KMS-11 (cell line): ENCODE measurements at regions not wholly inside any gene's neighbourhood (a gene's known extent, or its start where the extent isn't known, plus 50 kb on each side); places are given as distances from the start of the nearest gene placed in this dataset.
A peak's percentile ranks its signal among the peaks of the same experiment; 100 is the strongest.

ENCODE experiments used
- H2AFZ ChIP-seq: fragments of 200-600 bp; sonication (generic); 2 replicates; pipeline ENCODE4 v1.6.1; 2016; ENCODE audit warnings: antibody characterized with exemption, mixed run types, low read depth
- H3K27ac ChIP-seq: fragments of 200-600 bp; sonication (generic); 2 replicates; pipeline ENCODE4 v1.6.1; 2016; ENCODE audit warnings: mild to moderate bottlenecking, mixed run types
- H3K27me3 ChIP-seq: fragments of 200-600 bp; sonication (generic); 2 replicates; pipeline ENCODE4 v1.6.1; 2017; ENCODE audit warnings: mild to moderate bottlenecking, low read depth, mixed run types, moderate library complexity; ENCODE audit not compliant: insufficient read depth
- H3K36me3 ChIP-seq: fragments of 200-600 bp; sonication (generic); 2 replicates; pipeline ENCODE4 v1.6.1; 2017; ENCODE audit warnings: mild to moderate bottlenecking, mixed run types; ENCODE audit not compliant: insufficient read depth
- H3K4me1 ChIP-seq: fragments of 200-600 bp; sonication (generic); 2 replicates; pipeline ENCODE4 v1.6.1; 2016; ENCODE audit warnings: mild to moderate bottlenecking, low read depth, mixed run types; ENCODE audit not compliant: poor library complexity, severe bottlenecking
- H3K4me2 ChIP-seq: fragments of 200-600 bp; sonication (generic); 2 replicates; pipeline ENCODE4 v1.7.0; 2016; ENCODE audit warnings: mild to moderate bottlenecking, mixed run types
- H3K4me3 ChIP-seq: fragments of 200-600 bp; sonication (generic); IDR thresholded peaks from 2 replicates; pipeline ENCODE4 v1.6.1; 2017; ENCODE audit warnings: low read depth, low read length, mixed read lengths; ENCODE audit not compliant: insufficient read depth
- H3K79me2 ChIP-seq: fragments of 200-600 bp; sonication (generic); 2 replicates; pipeline ENCODE4 v1.6.1; 2016; ENCODE audit warnings: low read depth, mixed run types; ENCODE audit not compliant: insufficient read depth
- H3K9ac ChIP-seq: fragments of 200-600 bp; sonication (generic); 2 replicates; pipeline ENCODE4 v1.6.1; 2016; ENCODE audit warnings: mild to moderate bottlenecking, mixed run types
- H4K20me1 ChIP-seq: fragments of 200-600 bp; sonication (generic); 2 replicates; pipeline ENCODE4 v1.6.1; 2016; ENCODE audit warnings: mild to moderate bottlenecking, mixed run types; ENCODE audit not compliant: insufficient read depth
- CTCF ChIP-seq: fragments of 200-600 bp; sonication (generic); conservative IDR thresholded peaks from 2 replicates; pipeline ENCODE4 v1.6.1; 2017; ENCODE audit warnings: low read depth, mild to moderate bottlenecking, antibody characterized with exemption, low read length, moderate library complexity, mixed read lengths

DNA sequence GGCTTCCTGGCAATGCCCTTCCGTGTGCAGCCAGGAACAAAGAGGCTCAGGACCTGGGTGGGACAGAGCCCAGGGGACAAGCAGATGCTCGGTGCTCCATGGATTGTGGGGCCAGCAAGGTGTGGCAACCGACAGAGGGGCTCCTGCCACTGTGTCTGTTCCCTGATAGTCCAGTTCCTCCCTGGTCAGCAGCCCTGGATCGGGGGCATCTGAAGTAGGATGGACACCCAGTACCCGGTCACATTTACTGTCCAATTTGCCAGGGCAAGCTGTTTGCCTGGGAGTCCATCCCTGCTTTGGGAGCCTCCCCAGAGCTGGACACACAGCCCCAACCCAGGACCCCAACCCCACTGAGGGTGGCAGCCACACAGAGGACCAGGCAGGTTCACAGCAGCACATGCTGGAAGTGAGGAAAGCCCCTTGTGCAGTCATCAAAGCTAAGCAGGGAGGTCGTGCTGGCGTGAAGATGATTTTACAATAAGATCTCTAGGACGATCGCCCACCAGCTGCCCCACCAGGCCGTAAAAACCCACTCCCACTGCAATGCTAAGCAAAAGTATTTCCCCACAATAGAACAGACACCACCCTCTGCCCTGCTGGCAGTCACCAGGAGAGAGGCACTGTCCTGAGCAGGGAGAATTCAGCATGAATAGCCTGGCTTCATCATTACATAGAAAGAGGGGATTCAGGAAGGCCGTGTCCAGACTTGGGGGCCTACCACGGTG, 141.7 kb downstream of the NDUFA10 start:
- no peaks in the 10 kb centered on the region for H3K79me2 ChIP-seq
- no peak for TF ChIP-seq CTCF
- H3K4me3 ChIP-seq: no peak overlapping the region
- no peaks in the 10 kb centered on the region for H3K36me3 ChIP-seq
- H3K27me3 ChIP-seq: no peaks in the 10 kb centered on the region
- no peak overlapping the region for H3K9ac ChIP-seq
- H3K4me1 ChIP-seq: no peaks in the 10 kb centered on the region
- no peaks in the 10 kb centered on the region for H4K20me1 ChIP-seq
- H3K27ac ChIP-seq: no peak overlapping the region
- H3K4me2 ChIP-seq: no peak overlapping the region
- H2AFZ ChIP-seq: no peak overlapping the region

GRCh38 chr2:239882781-239883180, 142.4 kb downstream of the NDUFA10 start:
- no peak overlapping the region for H3K9ac ChIP-seq
- H3K36me3 ChIP-seq: no peaks in the 10 kb centered on the region
- no peak overlapping the region for H3K27ac ChIP-seq
- H3K4me2 ChIP-seq: no peak overlapping the region
- H3K4me3 ChIP-seq: no peak overlapping the region
- no peaks in the 10 kb centered on the region for H3K27me3 ChIP-seq
- TF ChIP-seq CTCF: no peak
- no peaks in the 10 kb centered on the region for H4K20me1 ChIP-seq
- H3K4me1 ChIP-seq: no peaks in the 10 kb centered on the region
- no peaks in the 10 kb centered on the region for H3K79me2 ChIP-seq
- H2AFZ ChIP-seq: no peak overlapping the region

DNA sequence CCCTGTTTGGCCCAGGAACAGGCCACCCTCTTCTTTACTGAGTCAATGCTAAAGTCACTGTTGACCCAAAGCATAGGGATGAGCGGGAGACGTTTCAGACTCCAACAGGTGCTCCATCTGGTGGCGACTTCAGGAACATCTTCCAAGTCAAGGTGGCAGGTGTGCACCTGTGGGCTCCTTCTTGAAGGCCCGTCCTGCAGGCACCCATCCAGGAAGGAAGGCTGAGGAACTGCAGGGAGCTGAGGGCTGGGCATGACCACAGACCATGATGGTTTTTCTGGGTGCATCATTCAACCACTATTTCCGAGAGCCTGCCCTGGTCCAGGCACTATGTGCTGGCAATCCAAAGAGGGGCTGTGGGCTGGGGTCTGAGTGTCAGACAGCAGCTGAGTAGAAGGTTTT, 142.8 kb downstream of the NDUFA10 start:
- Histone ChIP-seq H2AFZ (no peak overlapping the region), H3K4me1 (no peaks in the 10 kb centered on the region), H3K4me2 (no peak overlapping the region), H3K9ac (no peak overlapping the region), H3K4me3 (no peak overlapping the region), H3K36me3 (no peaks in the 10 kb centered on the region), H4K20me1 (no peaks in the 10 kb centered on the region), H3K79me2 (no peaks in the 10 kb centered on the region), H3K27me3 (no peaks in the 10 kb centered on the region), H3K27ac (no peak overlapping the region)
- peak; percentile 56 for TF ChIP-seq CTCF

- Histone ChIP-seq H3K9ac (no peak overlapping the region), H3K79me2 (no peaks in the 10 kb centered on the region), H3K4me2 (no peak overlapping the region), H3K27ac (no peak overlapping the region), H3K36me3 (no peaks in the 10 kb centered on the region), H4K20me1 (no peaks in the 10 kb centered on the region), H3K4me3 (no peak overlapping the region), H3K27me3 (no peaks in the 10 kb centered on the region), H2AFZ (no peak overlapping the region), H3K4me1 (no peaks in the 10 kb centered on the region)
- no peak for TF ChIP-seq CTCF
These were observed 143.4 kb downstream of the NDUFA10 start for GRCh38 chr2:239881561-239882320.
